Neuronal stem cell (in vitro differentiated cells): ENCODE measurements at regions not wholly inside any gene's neighbourhood (a gene's known extent, or its start where the extent isn't known, plus 50 kb on each side); places are given as distances from the start of the nearest gene placed in this dataset.

Source experiments
- DNase-seq: peaks from one replicate; pipeline ENCODE4 v3.0.0-alpha.2; 2013; ENCODE audit warnings: low spot score
- H2AFZ ChIP-seq: one replicate; pipeline ENCODE4 v1.6.1; 2013; ENCODE audit warnings: mild to moderate bottlenecking, low read length, inconsistent platforms
- H2AK5ac ChIP-seq: 2 replicates; pipeline ENCODE4 v1.6.1; 2013; ENCODE audit warnings: low read depth, mild to moderate bottlenecking, inconsistent platforms, low read length, moderate library complexity, mixed read lengths
- H2BK120ac ChIP-seq: 2 replicates; pipeline ENCODE4 v1.6.1; 2013; ENCODE audit warnings: low read depth, mild to moderate bottlenecking, inconsistent platforms, low read length, moderate library complexity, mixed read lengths
- H2BK12ac ChIP-seq: one replicate; pipeline ENCODE4 v1.6.1; 2013; ENCODE audit warnings: low read length, inconsistent platforms
- H2BK15ac ChIP-seq: 2 replicates; pipeline ENCODE4 v1.6.1; 2013; ENCODE audit warnings: mild to moderate bottlenecking, low read length, inconsistent platforms, mixed read lengths
- H2BK5ac ChIP-seq: one replicate; pipeline ENCODE4 v1.6.1; 2013; ENCODE audit warnings: inconsistent platforms, mild to moderate bottlenecking, low read length, moderate library complexity
- H3K14ac ChIP-seq: one replicate; pipeline ENCODE4 v1.6.1; 2013; ENCODE audit warnings: low read length, inconsistent platforms
- H3K18ac ChIP-seq: 2 replicates; pipeline ENCODE4 v1.6.1; 2013; ENCODE audit warnings: low read length, inconsistent platforms
- H3K23ac ChIP-seq: 2 replicates; pipeline ENCODE4 v1.6.1; 2013; ENCODE audit warnings: low read depth, mild to moderate bottlenecking, mixed read lengths, low read length, inconsistent platforms; ENCODE audit not compliant: poor library complexity
- H3K27ac ChIP-seq: replicated peaks from 3 replicates; pipeline ENCODE4 v1.5.1; 2013; ENCODE audit warnings: low read length, inconsistent platforms
- H3K27me3 ChIP-seq, 3 experiments: 2 replicates each; pipeline ENCODE4 v1.6.1; 2013; ENCODE audit warnings: low read length in 3 of 3, mild to moderate bottlenecking in 2 of 3, inconsistent platforms in 1 of 3, low read depth in 1 of 3, mixed read lengths in 1 of 3, moderate library complexity in 1 of 3; ENCODE audit not compliant: control insufficient read depth in 3 of 3, insufficient read depth in 3 of 3
- H3K36me3 ChIP-seq, 2 donors: replicated peaks in 1 of 2; 2 replicates each; pipeline ENCODE4 v1.6.1; 2013; ENCODE audit warnings: low read length in 2 of 2; ENCODE audit not compliant: control insufficient read depth in 2 of 2, insufficient read depth in 2 of 2
- H3K4ac ChIP-seq: 2 replicates; pipeline ENCODE4 v1.6.1; 2013; ENCODE audit warnings: inconsistent platforms, mild to moderate bottlenecking, low read length, moderate library complexity
- H3K4me1 ChIP-seq, 2 donors: 1 replicate in 1 of 2; 2 replicates in 1 of 2; pipeline ENCODE4 v1.6.1; 2013; ENCODE audit warnings: low read length in 2 of 2, low read depth in 1 of 2; ENCODE audit not compliant: control insufficient read depth in 2 of 2, insufficient read depth in 1 of 2
- H3K4me2 ChIP-seq: one replicate; pipeline ENCODE4 v1.6.1; 2013; ENCODE audit warnings: mild to moderate bottlenecking, low read length, inconsistent platforms; ENCODE audit not compliant: insufficient read depth, poor library complexity, severe bottlenecking
- H3K4me3 ChIP-seq, 2 donors: 2 replicates each; pipeline ENCODE4 v1.5.1; 2013; ENCODE audit warnings: low read length in 2 of 2, mild to moderate bottlenecking in 2 of 2, inconsistent platforms in 1 of 2, moderate library complexity in 1 of 2
- H3K79me1 ChIP-seq: one replicate; pipeline ENCODE4 v1.6.1; 2013; ENCODE audit warnings: low read depth, mild to moderate bottlenecking, inconsistent platforms, low read length, moderate library complexity
- H3K9ac ChIP-seq: one replicate; pipeline ENCODE4 v1.6.1; 2013; ENCODE audit warnings: mild to moderate bottlenecking, low read depth, low read length, inconsistent platforms; ENCODE audit not compliant: poor library complexity
- H3K9me3 ChIP-seq, 2 donors: replicated peaks in 1 of 2; 2 replicates each; pipeline versions ENCODE3 to v1.6.1; 2013; ENCODE audit warnings: low read length in 2 of 2, mild to moderate bottlenecking in 2 of 2, inconsistent platforms in 1 of 2, low read depth in 1 of 2, mixed read lengths in 1 of 2, moderate library complexity in 1 of 2; ENCODE audit not compliant: control insufficient read depth in 2 of 2, insufficient read depth in 1 of 2
- H4K8ac ChIP-seq: one replicate; pipeline ENCODE4 v1.6.1; 2013; ENCODE audit warnings: low read depth, mild to moderate bottlenecking, inconsistent platforms, low read length, moderate library complexity
- H4K91ac ChIP-seq: one replicate; pipeline ENCODE4 v1.6.1; 2013; ENCODE audit warnings: low read length, low read depth, mild to moderate bottlenecking, inconsistent platforms; ENCODE audit not compliant: poor library complexity
- WGBS, 2 donors: extraction: QIAGEN DNeasy Blood & Tissue Kit; methylation state at CpG; one replicate each; pipeline ENCODE4 v1.1.7; 2013; ENCODE audit warnings: missing lambda C conversion rate in 2 of 2, mixed read lengths in 1 of 2; ENCODE audit not compliant: insufficient read length in 2 of 2, insufficient replicate concordance in 1 of 2; ENCODE audit errors: extremely low coverage in 2 of 2; 5-methylcytosine and 5-hydroxymethylcytosine counted together

GRCh38 chr14:106490442-106490841 lies 964.1 kb downstream of the TMEM121 start:
- peaks cover 3% of the 10 kb centered on the region for H3K79me1 ChIP-seq
- H3K4me3 ChIP-seq: no peak overlapping the region
- H3K18ac ChIP-seq: no peak overlapping the region
- H3K27me3 ChIP-seq: no peaks in the 10 kb centered on the region
- no peak overlapping the region for H2BK5ac ChIP-seq
- no peak overlapping the region for H2AK5ac ChIP-seq
- H2BK120ac ChIP-seq: no peak overlapping the region
- H3K23ac ChIP-seq: no peak overlapping the region
- H3K4me1 ChIP-seq: no peaks in the 10 kb centered on the region
- H2BK12ac ChIP-seq: no peak overlapping the region
- no peaks in the 10 kb centered on the region for H3K36me3 ChIP-seq
- H2AFZ ChIP-seq: no peak overlapping the region
- no peak overlapping the region for H4K91ac ChIP-seq
- H3K4me2 ChIP-seq: no peak overlapping the region
- H4K8ac ChIP-seq: no peak overlapping the region
- no peak overlapping the region for H3K9ac ChIP-seq
- H3K27ac ChIP-seq: no peak overlapping the region
- H3K4ac ChIP-seq: no peak overlapping the region
- DNase-seq: no peak
- H3K9me3 ChIP-seq: peaks cover 0 to 47% of the 10 kb centered on the region in 2 donors
- H2BK15ac ChIP-seq: no peak overlapping the region
- no peak overlapping the region for H3K14ac ChIP-seq
- no CpG with 5 or more reads among the region's 5 CpGs for whole genome bisulfite sequencing, 2 donors

- no peak overlapping the region for H3K4ac ChIP-seq
- H3K4me1 ChIP-seq: no peaks in the 10 kb centered on the region
- no peaks in the 10 kb centered on the region for H3K27me3 ChIP-seq
- no peaks in the 10 kb centered on the region for H3K36me3 ChIP-seq
- H2AK5ac ChIP-seq: no peak overlapping the region
- no peak overlapping the region for H3K4me3 ChIP-seq
- H3K23ac ChIP-seq: no peak overlapping the region
- H4K91ac ChIP-seq: no peak overlapping the region
- H3K14ac ChIP-seq: no peak overlapping the region
- no peak overlapping the region for H2BK5ac ChIP-seq
- WGBS, 2 donors: no CpG with 5 or more reads among the region's 9 CpGs
- no peak overlapping the region for H2AFZ ChIP-seq
- peak overlapping the region; percentile 56 for H3K9ac ChIP-seq
- H2BK12ac ChIP-seq: no peak overlapping the region
- H3K4me2 ChIP-seq: no peak overlapping the region
- no peak overlapping the region for H3K27ac ChIP-seq
- no peak overlapping the region for H4K8ac ChIP-seq
- H2BK120ac ChIP-seq: no peak overlapping the region
- H2BK15ac ChIP-seq: no peak overlapping the region
- H3K79me1 ChIP-seq: no peaks in the 10 kb centered on the region
- peaks cover 0 to 46% of the 10 kb centered on the region in 2 donors for H3K9me3 ChIP-seq
- no peak overlapping the region for H3K18ac ChIP-seq
- DNase-seq: no peak
These were observed 965.5 kb downstream of the TMEM121 start for GRCh38 chr14:106491851-106492250.

- Histone ChIP-seq H3K4me2 (no peak overlapping the region), H3K4me3 (no peak overlapping the region), H2AFZ (no peak overlapping the region), H3K27me3 (no peaks in the 10 kb centered on the region), H2BK120ac (no peak overlapping the region), H2AK5ac (no peak overlapping the region), H2BK5ac (no peak overlapping the region), H4K8ac (no peak overlapping the region), H3K9ac (no peak overlapping the region), H4K91ac (no peak overlapping the region), H2BK15ac (no peak overlapping the region), H3K9me3 (peaks cover 0 to 33% of the 10 kb centered on the region in 2 donors), H3K18ac (no peak overlapping the region), H3K4ac (no peak overlapping the region), H3K4me1 (no peaks in the 10 kb centered on the region), H3K36me3 (no peaks in the 10 kb centered on the region), H3K14ac (no peak overlapping the region), H3K79me1 (no peaks in the 10 kb centered on the region), H3K27ac (no peak overlapping the region), H2BK12ac (no peak overlapping the region), H3K23ac (no peak overlapping the region)
- no peak for DNase-seq
- WGBS, 2 donors: no CpG with 5 or more reads among the region's 3 CpGs
These were observed 967.8 kb downstream of the TMEM121 start for GRCh38 chr14:106493962-106494823.

GRCh38 chr14:106500571-106500970 lies 974.2 kb downstream of the TMEM121 start:
- Histone ChIP-seq H2AK5ac (no peak overlapping the region), H4K8ac (no peak overlapping the region), H3K9me3 (peaks cover 0 to 24% of the 10 kb centered on the region in 2 donors), H3K9ac (no peak overlapping the region), H2BK15ac (no peak overlapping the region), H2AFZ (no peak overlapping the region), H3K4me1 (no peaks in the 10 kb centered on the region), H3K4me2 (no peak overlapping the region), H3K27ac (no peak overlapping the region), H2BK5ac (no peak overlapping the region), H3K23ac (no peak overlapping the region), H3K18ac (no peak overlapping the region), H3K27me3 (no peaks in the 10 kb centered on the region), H3K4ac (no peak overlapping the region), H2BK120ac (no peak overlapping the region), H3K4me3 (no peak overlapping the region), H3K79me1 (no peaks in the 10 kb centered on the region), H3K14ac (no peak overlapping the region), H4K91ac (no peak overlapping the region), H3K36me3 (no peaks in the 10 kb centered on the region), H2BK12ac (no peak overlapping the region)
- no CpG with 5 or more reads among the region's 1 CpG for WGBS, 2 donors
- no peak for DNase-seq
